Nephron (organoid): ENCODE measurements at regions not wholly inside any gene's neighbourhood (a gene's known extent, or its start where the extent isn't known, plus 50 kb on each side); places are given as distances from the start of the nearest gene placed in this dataset.
A peak's percentile ranks its signal among the peaks of the same experiment; 100 is the strongest.

ENCODE experiments used
- H3K27ac Mint-ChIP-seq, 3 experiments: 2 replicates each; pipeline ENCODE4 v1.8.0; 2020; ENCODE audit warnings: mixed read lengths in 3 of 3, mild to moderate bottlenecking in 2 of 3, moderate library complexity in 1 of 3
- H3K27me3 Mint-ChIP-seq: 2 replicates; pipeline ENCODE4 v1.8.0; 2021; ENCODE audit warnings: low read depth, mild to moderate bottlenecking, moderate library complexity, mixed read lengths
- H3K36me3 Mint-ChIP-seq: 2 replicates; pipeline ENCODE4 v1.8.0; 2020; ENCODE audit warnings: low read depth, mixed read lengths
- H3K4me1 Mint-ChIP-seq: 2 replicates; pipeline ENCODE4 v1.8.0; 2020; ENCODE audit warnings: mixed read lengths
- H3K4me3 Mint-ChIP-seq, 3 experiments: 2 replicates each; pipeline ENCODE4 v1.8.0; 2020; ENCODE audit warnings: mild to moderate bottlenecking in 3 of 3, mixed read lengths in 3 of 3, moderate library complexity in 2 of 3
- H3K9me3 Mint-ChIP-seq: 2 replicates; pipeline ENCODE4 v1.8.0; 2020; ENCODE audit warnings: mixed read lengths
- CTCF ChIP-seq, 3 experiments: fragments of 200-600 bp; sonication (generic); IDR thresholded peaks; one replicate each; pipeline ENCODE4 v1.5.0; 2021; ENCODE audit warnings: antibody characterized with exemption in 3 of 3; ENCODE audit not compliant: unreplicated experiment in 3 of 3

GRCh38 chr1:187415065-187415464, 586.3 kb downstream of the PLA2G4A start:
- H3K4me3 Mint-ChIP-seq = no peak overlapping the region
- H3K4me1 Mint-ChIP-seq = peaks cover 4% of the 10 kb centered on the region
- no peaks in the 10 kb centered on the region for H3K9me3 Mint-ChIP-seq
- TF ChIP-seq CTCF (IDR thresholded peaks at IDR 0.05; ENCODE audit: unreplicated experiment in 3 of 3) = no peak
- no peaks in the 10 kb centered on the region for H3K27me3 Mint-ChIP-seq
- peak overlapping the region in 1 of 3 experiments; percentile 3 for H3K27ac Mint-ChIP-seq
- no peaks in the 10 kb centered on the region for H3K36me3 Mint-ChIP-seq

- Mint-ChIP-seq H3K27ac (no peak overlapping the region), H3K9me3 (no peaks in the 10 kb centered on the region), H3K4me1 (peaks cover 4% of the 10 kb centered on the region), H3K27me3 (no peaks in the 10 kb centered on the region), H3K36me3 (no peaks in the 10 kb centered on the region), H3K4me3 (no peak overlapping the region)
- no peak for TF ChIP-seq CTCF (IDR thresholded peaks at IDR 0.05; ENCODE audit: unreplicated experiment in 3 of 3)
Observed at GRCh38 chr1:187417520-187417919, 588.8 kb downstream of the PLA2G4A start.

GRCh38 chr1:187433598-187433997, 604.8 kb downstream of the PLA2G4A start:
- Mint-ChIP-seq H3K4me3 (no peak overlapping the region), H3K9me3 (no peaks in the 10 kb centered on the region), H3K4me1 (no peaks in the 10 kb centered on the region), H3K36me3 (no peaks in the 10 kb centered on the region), H3K27me3 (peaks cover 3% of the 10 kb centered on the region), H3K27ac (no peak overlapping the region)
- no peak for TF ChIP-seq CTCF (IDR thresholded peaks at IDR 0.05; ENCODE audit: unreplicated experiment in 3 of 3)

GRCh38 chr1:187442603-187443002, 613.9 kb downstream of the PLA2G4A start:
- no peaks in the 10 kb centered on the region for H3K27me3 Mint-ChIP-seq
- H3K27ac Mint-ChIP-seq = no peak overlapping the region
- no peak overlapping the region for H3K4me3 Mint-ChIP-seq
- H3K4me1 Mint-ChIP-seq = no peaks in the 10 kb centered on the region
- H3K9me3 Mint-ChIP-seq = no peaks in the 10 kb centered on the region
- no peaks in the 10 kb centered on the region for H3K36me3 Mint-ChIP-seq
- no peak for TF ChIP-seq CTCF (IDR thresholded peaks at IDR 0.05; ENCODE audit: unreplicated experiment in 3 of 3)

- Mint-ChIP-seq H3K27me3 (no peaks in the 10 kb centered on the region), H3K9me3 (no peaks in the 10 kb centered on the region), H3K36me3 (no peaks in the 10 kb centered on the region), H3K4me1 (no peaks in the 10 kb centered on the region), H3K4me3 (no peak overlapping the region), H3K27ac (no peak overlapping the region)
- no peak for TF ChIP-seq CTCF (IDR thresholded peaks at IDR 0.05; ENCODE audit: unreplicated experiment in 3 of 3)
Observed at GRCh38 chr1:187443939-187444338, 615.2 kb downstream of the PLA2G4A start.

GRCh38 chr1:187445066-187445465, 616.3 kb downstream of the PLA2G4A start:
- Mint-ChIP-seq H3K36me3 (no peaks in the 10 kb centered on the region), H3K4me3 (no peak overlapping the region), H3K4me1 (no peaks in the 10 kb centered on the region), H3K27ac (no peak overlapping the region), H3K27me3 (no peaks in the 10 kb centered on the region), H3K9me3 (no peaks in the 10 kb centered on the region)
- TF ChIP-seq CTCF (IDR thresholded peaks at IDR 0.05; ENCODE audit: unreplicated experiment in 3 of 3) = no peak
